ENCODE measurements at regions not wholly inside any gene's neighbourhood (a gene's known extent, or its start where the extent isn't known, plus 50 kb on each side); places are given as distances from the start of the nearest gene placed in this dataset.
"Not testable (repeated sequence)": the region's sequence is repeated elsewhere in the genome, so short reads cannot be mapped to it uniquely, and the experiment has no call there.

GRCh38 chr2:22185251-22185650 lies 1061.5 kb downstream of the TDRD15 start:
- H3K27me3 ChIP-seq = no peaks in the 10 kb centered on the region
- H3K36me3 ChIP-seq = no peaks in the 10 kb centered on the region
- H3K4me3 ChIP-seq = no peak overlapping the region
- 57 to 64% methylated on average over 2 of the region's 2 CpGs for WGBS, 2 donors
- FAIRE-seq (no peak), ATAC-seq (no peak), DNase-seq (no peak)
- no peak overlapping the region for H3K27ac ChIP-seq
- H3K9me3 ChIP-seq = no peaks in the 10 kb centered on the region
- no peak for TF ChIP-seq CTCF (IDR thresholded peaks at IDR 0.05)
- H3K4me1 ChIP-seq = no peaks in the 10 kb centered on the region
- intact Hi-C loops (cut with DNase I) = no loop called here

GRCh38 chr2:22186261-22186828 lies 1062.6 kb downstream of the TDRD15 start:
- ATAC-seq; H3K27ac ChIP-seq; H3K27me3 ChIP-seq; H3K4me1 ChIP-seq; H3K36me3 ChIP-seq; intact Hi-C loops (cut with DNase I); H3K9me3 ChIP-seq; H3K4me3 ChIP-seq; FAIRE-seq: not testable (repeated sequence)
- WGBS, 2 donors = 90 to 96% methylated on average over 31 to 38 of the region's 38 CpGs
- peak in 1 of 6 donors; percentile 33 for DNase-seq

GRCh38 chr2:22189893-22190480 lies 1066.2 kb downstream of the TDRD15 start:
- Histone ChIP-seq H3K27me3 (peaks cover 0 to 4% (median 0%) of the 10 kb centered on the region in 4 donors), H3K36me3 (no peaks in the 10 kb centered on the region), H3K4me3 (no peak overlapping the region), H3K27ac (no peak overlapping the region), H3K9me3 (no peaks in the 10 kb centered on the region), H3K4me1 (no peaks in the 10 kb centered on the region)
- intact Hi-C loops (cut with DNase I) = no loop called here
- ATAC-seq (no peak), DNase-seq (no peak), FAIRE-seq (no peak)
- 62 to 81% methylated on average over 1 of the region's 1 CpG for WGBS, 2 donors
- TF ChIP-seq CTCF (IDR thresholded peaks at IDR 0.05) = no peak

- DNase-seq (no peak), FAIRE-seq (no peak), ATAC-seq (no peak)
- no peak for TF ChIP-seq CTCF (IDR thresholded peaks at IDR 0.05)
- Histone ChIP-seq H3K4me3 (no peak overlapping the region), H3K27me3 (peaks cover 0 to 4% (median 0%) of the 10 kb centered on the region in 4 donors), H3K27ac (no peak overlapping the region), H3K36me3 (no peaks in the 10 kb centered on the region), H3K4me1 (no peaks in the 10 kb centered on the region), H3K9me3 (no peaks in the 10 kb centered on the region)
- intact Hi-C loops (cut with DNase I) = no loop called here
- 73 to 94% methylated on average over 1 of the region's 1 CpG for WGBS, 2 donors
These were observed 1070.5 kb downstream of the TDRD15 start for GRCh38 chr2:22194218-22194617.

- intact Hi-C loops (cut with DNase I) = no loop called here
- DNase-seq (no peak), FAIRE-seq (no peak), ATAC-seq (no peak)
- Histone ChIP-seq H3K27ac (no peak overlapping the region), H3K9me3 (no peaks in the 10 kb centered on the region), H3K36me3 (no peaks in the 10 kb centered on the region), H3K4me1 (no peaks in the 10 kb centered on the region), H3K4me3 (no peak overlapping the region), H3K27me3 (peaks cover 0 to 4% (median 0%) of the 10 kb centered on the region in 4 donors)
- 63 to 85% methylated on average over 2 of the region's 2 CpGs for WGBS, 2 donors
- TF ChIP-seq CTCF (IDR thresholded peaks at IDR 0.05) = no peak
These were observed 1073.0 kb downstream of the TDRD15 start for GRCh38 chr2:22196806-22197205.

All from pancreas (tissue), 10 donors.